ENCODE measurements at regions not wholly inside any gene's neighbourhood (a gene's known extent, or its start where the extent isn't known, plus 50 kb on each side); places are given as distances from the start of the nearest gene placed in this dataset.

GRCh38 chr6:4316867-4317400, 181.6 kb upstream of the ECI2 start:
- Histone ChIP-seq H3K9ac (ENCODE audit: low read depth, low read length) (no peak overlapping the region), H3K27me3 (ENCODE audit: insufficient read depth, low read length) (no peaks in the 10 kb centered on the region), H3K4me3 (ENCODE audit: low read length) (no peak overlapping the region)

GRCh38 chr6:4314201-4314707, 178.9 kb upstream of the ECI2 start:
- H3K27me3 ChIP-seq (ENCODE audit: insufficient read depth, low read length), result no peaks in the 10 kb centered on the region
- peaks cover 7% of the 10 kb centered on the region; the same call in 1 of the 2 replicates for H3K9me3 ChIP-seq (ENCODE audit: insufficient read depth, low read depth, low read length)
- 100% methylated on average over 1 of the region's 2 CpGs for WGBS
- peaks cover 7% of the 10 kb centered on the region; the same call in 1 of the 2 replicates for H3K4me1 ChIP-seq (ENCODE audit: insufficient read depth, low read length)
- H3K9ac ChIP-seq (ENCODE audit: low read depth, low read length), result no peak overlapping the region
- no peak overlapping the region for H3K27ac ChIP-seq (ENCODE audit: low read depth, low read length)
- H3K4me3 ChIP-seq (ENCODE audit: low read length), result no peak overlapping the region
- no peaks in the 10 kb centered on the region for H3K36me3 ChIP-seq (ENCODE audit: insufficient read depth, low read length)

More at GRCh38 chr6:4316867-4317400, 181.6 kb upstream of the ECI2 start:
- H3K27ac ChIP-seq (ENCODE audit: low read depth, low read length), result no peak overlapping the region
- 69% methylated on average over 8 of the region's 9 CpGs for WGBS
- no peaks in the 10 kb centered on the region for H3K36me3 ChIP-seq (ENCODE audit: insufficient read depth, low read length)
- H3K4me1 ChIP-seq (ENCODE audit: insufficient read depth, low read length), result peaks cover 12% of the 10 kb centered on the region
- H3K9me3 ChIP-seq (ENCODE audit: insufficient read depth, low read depth, low read length), result peaks cover 6% of the 10 kb centered on the region; the same call in 1 of the 2 replicates

GRCh38 chr6:4313044-4313686, 177.8 kb upstream of the ECI2 start:
- Histone ChIP-seq H3K4me1 (ENCODE audit: insufficient read depth, low read length) (no peaks in the 10 kb centered on the region), H3K27me3 (ENCODE audit: insufficient read depth, low read length) (no peaks in the 10 kb centered on the region), H3K4me3 (ENCODE audit: low read length) (no peak overlapping the region), H3K9me3 (ENCODE audit: insufficient read depth, low read depth, low read length) (peaks cover 7% of the 10 kb centered on the region; the same call in 1 of the 2 replicates), H3K9ac (ENCODE audit: low read depth, low read length) (no peak overlapping the region), H3K27ac (ENCODE audit: low read depth, low read length) (no peak overlapping the region), H3K36me3 (ENCODE audit: insufficient read depth, low read length) (no peaks in the 10 kb centered on the region)
- 93% methylated on average over 2 of the region's 2 CpGs for WGBS

- Histone ChIP-seq H3K27ac (ENCODE audit: low read depth, low read length) (no peak overlapping the region), H3K27me3 (ENCODE audit: insufficient read depth, low read length) (no peaks in the 10 kb centered on the region), H3K4me1 (ENCODE audit: insufficient read depth, low read length) (no peaks in the 10 kb centered on the region), H3K4me3 (ENCODE audit: low read length) (no peak overlapping the region), H3K9me3 (ENCODE audit: insufficient read depth, low read depth, low read length) (peaks cover 7% of the 10 kb centered on the region; the same call in 1 of the 2 replicates), H3K9ac (ENCODE audit: low read depth, low read length) (no peak overlapping the region), H3K36me3 (ENCODE audit: insufficient read depth, low read length) (no peaks in the 10 kb centered on the region)
Observed at GRCh38 chr6:4311976-4312860, 176.8 kb upstream of the ECI2 start.

- 95% methylated on average over 3 of the region's 3 CpGs for WGBS
- H3K4me3 ChIP-seq (ENCODE audit: low read length), result no peak overlapping the region
Observed at GRCh38 chr6:4309540-4309939, 174.2 kb upstream of the ECI2 start.

GRCh38 chr6:4308364-4308763, 173.0 kb upstream of the ECI2 start:
- no CpG with 5 or more reads among the region's 1 CpG for WGBS
- Histone ChIP-seq H3K9me3 (ENCODE audit: insufficient read depth, low read depth, low read length) (peaks cover 7% of the 10 kb centered on the region; the same call in 1 of the 2 replicates), H3K36me3 (ENCODE audit: insufficient read depth, low read length) (no peaks in the 10 kb centered on the region), H3K27me3 (ENCODE audit: insufficient read depth, low read length) (no peaks in the 10 kb centered on the region), H3K4me1 (ENCODE audit: insufficient read depth, low read length) (no peaks in the 10 kb centered on the region), H3K4me3 (ENCODE audit: low read length) (no peak overlapping the region), H3K9ac (ENCODE audit: low read depth, low read length) (no peak overlapping the region), H3K27ac (ENCODE audit: low read depth, low read length) (no peak overlapping the region)

More at GRCh38 chr6:4309540-4309939, 174.2 kb upstream of the ECI2 start:
- Histone ChIP-seq H3K9me3 (ENCODE audit: insufficient read depth, low read depth, low read length) (peaks cover 7% of the 10 kb centered on the region; the same call in 1 of the 2 replicates), H3K27ac (ENCODE audit: low read depth, low read length) (no peak overlapping the region), H3K9ac (ENCODE audit: low read depth, low read length) (no peak overlapping the region), H3K27me3 (ENCODE audit: insufficient read depth, low read length) (no peaks in the 10 kb centered on the region), H3K36me3 (ENCODE audit: insufficient read depth, low read length) (no peaks in the 10 kb centered on the region), H3K4me1 (ENCODE audit: insufficient read depth, low read length) (no peaks in the 10 kb centered on the region)

GRCh38 chr6:4304927-4305455, 169.6 kb upstream of the ECI2 start:
- H3K27ac ChIP-seq (ENCODE audit: low read depth, low read length), result no peak overlapping the region
- no peaks in the 10 kb centered on the region for H3K9me3 ChIP-seq (ENCODE audit: insufficient read depth, low read depth, low read length)
- H3K9ac ChIP-seq (ENCODE audit: low read depth, low read length), result no peak overlapping the region
- H3K27me3 ChIP-seq (ENCODE audit: insufficient read depth, low read length), result no peaks in the 10 kb centered on the region
- H3K36me3 ChIP-seq (ENCODE audit: insufficient read depth, low read length), result no peaks in the 10 kb centered on the region
- no peaks in the 10 kb centered on the region for H3K4me1 ChIP-seq (ENCODE audit: insufficient read depth, low read length)
- no peak overlapping the region for H3K4me3 ChIP-seq (ENCODE audit: low read length)

- Histone ChIP-seq H3K9ac (ENCODE audit: low read depth, low read length) (no peak overlapping the region), H3K4me3 (ENCODE audit: low read length) (no peak overlapping the region), H3K27me3 (ENCODE audit: insufficient read depth, low read length) (no peaks in the 10 kb centered on the region), H3K9me3 (ENCODE audit: insufficient read depth, low read depth, low read length) (no peaks in the 10 kb centered on the region), H3K36me3 (ENCODE audit: insufficient read depth, low read length) (no peaks in the 10 kb centered on the region), H3K4me1 (ENCODE audit: insufficient read depth, low read length) (no peaks in the 10 kb centered on the region), H3K27ac (ENCODE audit: low read depth, low read length) (no peak overlapping the region)
- 72% methylated on average over 1 of the region's 1 CpG for WGBS
Observed at GRCh38 chr6:4303638-4304037, 168.3 kb upstream of the ECI2 start.

GRCh38 chr6:4302524-4302923, 167.1 kb upstream of the ECI2 start:
- 98% methylated on average over 2 of the region's 2 CpGs for whole genome bisulfite sequencing
- Histone ChIP-seq H3K9ac (ENCODE audit: low read depth, low read length) (no peak overlapping the region), H3K27me3 (ENCODE audit: insufficient read depth, low read length) (no peaks in the 10 kb centered on the region), H3K4me1 (ENCODE audit: insufficient read depth, low read length) (no peaks in the 10 kb centered on the region), H3K27ac (ENCODE audit: low read depth, low read length) (no peak overlapping the region), H3K9me3 (ENCODE audit: insufficient read depth, low read depth, low read length) (0 out of 2 replicates have a peak, but pooled peaks cover 2% of the 10 kb centered on the region), H3K36me3 (ENCODE audit: insufficient read depth, low read length) (no peaks in the 10 kb centered on the region), H3K4me3 (ENCODE audit: low read length) (no peak overlapping the region)

- WGBS, result 92% methylated on average over 2 of the region's 2 CpGs
Observed at GRCh38 chr6:4301871-4302270, 166.5 kb upstream of the ECI2 start.

GRCh38 chr6:4300917-4301316, 165.5 kb upstream of the ECI2 start:
- WGBS, result 95% methylated on average over 4 of the region's 5 CpGs
- Histone ChIP-seq H3K4me1 (ENCODE audit: insufficient read depth, low read length) (no peaks in the 10 kb centered on the region), H3K9me3 (ENCODE audit: insufficient read depth, low read depth, low read length) (0 out of 2 replicates have a peak, but pooled peaks cover 5% of the 10 kb centered on the region), H3K27ac (ENCODE audit: low read depth, low read length) (no peak overlapping the region), H3K4me3 (ENCODE audit: low read length) (no peak overlapping the region), H3K9ac (ENCODE audit: low read depth, low read length) (no peak overlapping the region), H3K27me3 (ENCODE audit: insufficient read depth, low read length) (no peaks in the 10 kb centered on the region), H3K36me3 (ENCODE audit: insufficient read depth, low read length) (no peaks in the 10 kb centered on the region)

More at GRCh38 chr6:4301871-4302270, 166.5 kb upstream of the ECI2 start:
- 0 out of 2 replicates have a peak, but pooled peaks cover 5% of the 10 kb centered on the region for H3K9me3 ChIP-seq (ENCODE audit: insufficient read depth, low read depth, low read length)
- H3K27me3 ChIP-seq (ENCODE audit: insufficient read depth, low read length), result no peaks in the 10 kb centered on the region
- H3K9ac ChIP-seq (ENCODE audit: low read depth, low read length), result no peak overlapping the region
- no peak overlapping the region for H3K4me3 ChIP-seq (ENCODE audit: low read length)
- no peak overlapping the region for H3K27ac ChIP-seq (ENCODE audit: low read depth, low read length)
- no peaks in the 10 kb centered on the region for H3K36me3 ChIP-seq (ENCODE audit: insufficient read depth, low read length)
- no peaks in the 10 kb centered on the region for H3K4me1 ChIP-seq (ENCODE audit: insufficient read depth, low read length)
